MCF 10A (cell line): ENCODE measurements at regions not wholly inside any gene's neighbourhood (a gene's known extent, or its start where the extent isn't known, plus 50 kb on each side); places are given as distances from the start of the nearest gene placed in this dataset.

ENCODE experiments used
- BruUV-seq: library from RNA; stranded (reverse); fragments of 400-500 nt; replicated peaks from 2 replicates; lab custom pipeline; 2021; lab: Mats Ljungman, UMichigan
- CTCF ChIA-PET: fragments of 300-600 bp; sonication (Branson Sonifier 250); formaldehyde crosslinking; extraction: SDS; loops from one replicate; lab custom pipeline; 2021; ENCODE audit warnings: antibody characterized with exemption, inconsistent platforms; lab: Yijun Ruan, JAX
- POLR2A ChIA-PET: fragments of 300-600, 350-650 bp; sonication (Branson Sonifier 250); formaldehyde crosslinking; extraction: SDS; loops from one replicate; lab custom pipeline; 2020; ENCODE audit warnings: antibody characterized with exemption, inconsistent platforms; lab: Yijun Ruan, JAX
- DNase-seq: peaks from one replicate; pipeline ENCODE4 v3.0.0-alpha.2; 2018; ENCODE audit not compliant: unreplicated experiment
- H3K27ac Mint-ChIP-seq: one replicate; pipeline ENCODE4 v1.8.0; 2022; ENCODE audit warnings: mild to moderate bottlenecking, low read depth, mixed read lengths; ENCODE audit not compliant: unreplicated experiment
- H3K27me3 Mint-ChIP-seq: one replicate; pipeline ENCODE4 v1.8.0; 2022; ENCODE audit warnings: mixed read lengths; ENCODE audit not compliant: insufficient read depth, unreplicated experiment
- H3K36me3 Mint-ChIP-seq: one replicate; pipeline ENCODE4 v1.8.0; 2022; ENCODE audit warnings: mild to moderate bottlenecking, moderate library complexity, mixed read lengths; ENCODE audit not compliant: insufficient read depth, unreplicated experiment
- H3K4me1 Mint-ChIP-seq: one replicate; pipeline ENCODE4 v1.8.0; 2022; ENCODE audit warnings: mixed read lengths; ENCODE audit not compliant: insufficient read depth, unreplicated experiment
- H3K4me3 Mint-ChIP-seq: one replicate; pipeline ENCODE4 v1.8.0; 2022; ENCODE audit warnings: mild to moderate bottlenecking, moderate library complexity, mixed read lengths; ENCODE audit not compliant: unreplicated experiment
- H3K9me3 Mint-ChIP-seq: one replicate; pipeline ENCODE4 v1.8.0; 2022; ENCODE audit warnings: mixed read lengths; ENCODE audit not compliant: unreplicated experiment
- CTCF ChIP-seq: fragments of 200-600 bp; IDR thresholded peaks from one replicate; pipeline ENCODE4 v1.8.0; 2022; ENCODE audit warnings: antibody characterized with exemption, mild to moderate bottlenecking; ENCODE audit not compliant: unreplicated experiment
- intact Hi-C: fragments of 100-400 bp; cut with micrococcal nuclease; formaldehyde crosslinking; loops from 2 replicates; pipeline ENCODE4 v1.14.1; 2022

DNA sequence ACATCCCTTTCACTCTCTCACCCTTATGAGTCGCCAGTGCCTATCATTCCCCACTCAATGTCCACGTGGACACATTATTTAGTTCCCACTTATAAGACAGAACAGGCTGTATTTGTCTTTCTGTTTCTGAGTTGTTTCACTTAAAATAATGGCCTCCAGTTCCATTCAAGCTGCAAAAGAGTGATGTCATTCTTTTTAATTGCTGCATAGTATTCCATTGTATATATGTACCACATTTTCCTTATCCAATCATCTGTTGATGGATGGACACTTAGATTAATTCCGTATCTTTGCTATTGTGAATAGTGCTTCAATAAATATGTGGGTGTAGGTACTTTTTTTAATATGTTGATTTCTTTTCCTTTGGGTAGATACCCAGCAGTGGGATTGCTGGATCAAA lies 79.1 kb downstream of the ZNF365 start:
- POLR2A ChIA-PET, result no interaction called here
- no peak overlapping the region for H3K4me3 Mint-ChIP-seq
- no peak for DNase-seq
- TF ChIP-seq CTCF, result no peak
- H3K27ac Mint-ChIP-seq, result no peak overlapping the region
- H3K27me3 Mint-ChIP-seq, result no peaks in the 10 kb centered on the region
- BruUV-seq, result no TSS peak
- H3K4me1 Mint-ChIP-seq, result peaks cover 9% of the 10 kb centered on the region
- CTCF ChIA-PET, result interaction anchor here (2.1 kb wide), 1 partner anchor 16 kb away, joined by 11 read pairs; no protein-coding TSS in a partner anchor
- H3K9me3 Mint-ChIP-seq, result no peaks in the 10 kb centered on the region
- no peaks in the 10 kb centered on the region for H3K36me3 Mint-ChIP-seq
- intact Hi-C loops, result no loop called here

DNA sequence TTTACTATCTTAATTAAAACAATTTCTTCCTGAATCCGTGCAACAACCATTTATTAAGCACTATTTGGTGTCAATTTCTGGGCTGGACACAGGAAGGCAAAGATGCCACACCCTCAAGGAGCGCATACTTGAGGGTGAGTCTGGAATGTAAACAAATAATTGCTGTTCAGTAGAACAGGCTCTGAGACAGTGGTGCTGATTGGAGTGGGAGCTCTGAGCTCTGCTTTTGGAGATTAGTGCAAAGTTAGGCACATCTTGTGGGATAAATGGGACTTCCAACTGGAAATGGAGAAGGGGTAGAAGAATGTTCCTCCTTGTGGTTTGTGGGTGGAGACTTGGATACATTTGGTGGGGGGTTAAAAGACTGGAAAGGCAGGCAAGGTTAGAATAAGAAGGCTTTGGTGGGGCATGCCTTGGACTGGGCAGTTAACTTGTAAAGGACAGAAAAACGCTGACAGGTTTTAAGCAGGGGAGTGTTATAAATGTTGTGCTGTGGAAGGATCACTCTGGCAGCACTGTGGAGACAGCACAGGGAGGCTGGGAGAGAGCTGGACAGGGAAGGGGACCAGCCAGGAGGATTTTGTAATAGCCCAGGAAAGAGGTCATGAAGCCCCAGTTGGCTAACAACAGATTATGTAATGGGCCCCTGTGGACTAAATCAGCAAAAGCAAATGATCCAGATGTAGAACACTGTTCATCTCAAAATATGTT lies 80.7 kb downstream of the ZNF365 start:
- H3K4me3 Mint-ChIP-seq, result peak overlapping the region; percentile 5
- ChIA-PET POLR2A (interaction anchor here (0.7 to 1.0 kb wide), 5 partner anchors 9 to 555 kb away, joined by 3 to 4 read pairs (median 3); no protein-coding TSS in a partner anchor), CTCF (interaction anchor here (0.9 to 2.0 kb wide), 2 partner anchors 8 to 18 kb away, joined by 4 to 9 read pairs; no protein-coding TSS in a partner anchor)
- no peaks in the 10 kb centered on the region for H3K36me3 Mint-ChIP-seq
- intact Hi-C loops, result no loop called here
- peaks cover 9% of the 10 kb centered on the region for H3K4me1 Mint-ChIP-seq
- BruUV-seq, result no TSS peak
- peak; percentile 42 for DNase-seq
- H3K27me3 Mint-ChIP-seq, result no peaks in the 10 kb centered on the region
- H3K9me3 Mint-ChIP-seq, result no peaks in the 10 kb centered on the region
- no peak for TF ChIP-seq CTCF
- peak overlapping the region; percentile 77 for H3K27ac Mint-ChIP-seq

DNA sequence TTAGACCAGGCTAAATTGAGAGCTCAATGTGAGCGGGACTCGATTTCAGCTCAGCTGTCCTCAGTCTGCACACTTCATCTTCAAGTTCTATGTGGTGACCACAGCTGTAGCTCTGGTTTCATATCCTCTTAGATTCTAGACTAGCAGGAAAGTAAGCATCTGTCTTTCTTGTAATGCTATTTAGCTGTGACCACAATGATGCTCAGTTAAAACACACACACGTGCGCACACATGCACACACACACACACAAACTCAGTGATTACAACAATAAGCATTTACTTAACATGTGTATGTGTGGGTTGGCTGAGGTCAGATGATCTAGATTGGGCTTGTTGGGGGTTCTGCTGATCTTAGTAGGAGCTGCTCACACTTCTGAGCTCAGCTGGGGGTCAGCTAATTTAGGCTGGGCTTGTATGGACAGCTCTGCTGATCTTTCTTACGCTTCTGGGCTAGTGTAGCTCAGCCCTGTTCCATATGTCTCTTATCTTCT lies 82.5 kb downstream of the ZNF365 start:
- DNase-seq, result no peak
- Mint-ChIP-seq H3K27ac (no peak overlapping the region), H3K4me3 (no peak overlapping the region), H3K27me3 (no peaks in the 10 kb centered on the region), H3K9me3 (no peaks in the 10 kb centered on the region), H3K4me1 (peaks cover 9% of the 10 kb centered on the region), H3K36me3 (no peaks in the 10 kb centered on the region)
- ChIA-PET CTCF (interaction anchor here (0.6 to 4.8 kb wide), 3 partner anchors 19 to 814 kb away, joined by 3 to 24 read pairs (median 9); no protein-coding TSS in a partner anchor), POLR2A (interaction anchor here (0.5 kb wide), 1 partner anchor 691 kb away, joined by 4 read pairs; no protein-coding TSS in a partner anchor)
- intact Hi-C loops, result no loop called here
- BruUV-seq, result no TSS peak
- no peak for TF ChIP-seq CTCF

DNA sequence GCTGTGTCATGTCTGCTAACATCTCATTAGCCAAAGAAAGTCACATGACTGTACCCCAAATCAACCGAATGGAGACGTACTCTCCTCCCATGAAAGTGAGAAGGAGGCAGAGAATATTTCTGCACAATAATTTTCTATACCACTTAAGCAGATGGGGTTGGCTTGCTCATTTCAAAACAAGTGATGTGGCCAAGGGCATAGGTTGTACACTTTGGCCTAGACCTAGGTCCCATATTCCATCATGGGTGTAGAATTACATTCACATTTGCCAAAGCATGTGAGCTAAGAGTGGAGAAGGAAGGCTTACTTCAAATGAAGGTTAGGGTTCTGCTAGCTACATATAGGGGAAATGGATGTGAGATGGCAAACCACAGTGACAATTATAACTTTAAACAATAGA lies 83.0 kb downstream of the ZNF365 start:
- no peak for TF ChIP-seq CTCF
- CTCF ChIA-PET, result interaction anchor here (0.6 to 4.8 kb wide), 2 partner anchors 20 to 136 kb away, joined by 3 to 24 read pairs; no protein-coding TSS in a partner anchor
- H3K27ac Mint-ChIP-seq, result no peak overlapping the region

More for the DNA sequence above, 83.0 kb downstream of the ZNF365 start:
- BruUV-seq, result no TSS peak
- POLR2A ChIA-PET, result no interaction called here
- Mint-ChIP-seq H3K36me3 (no peaks in the 10 kb centered on the region), H3K9me3 (no peaks in the 10 kb centered on the region), H3K27me3 (no peaks in the 10 kb centered on the region), H3K4me3 (no peak overlapping the region), H3K4me1 (peaks cover 9% of the 10 kb centered on the region)
- intact Hi-C loops, result no loop called here
- DNase-seq, result no peak
